ENCODE measurements at regions not wholly inside any gene's neighbourhood (a gene's known extent, or its start where the extent isn't known, plus 50 kb on each side); places are given as distances from the start of the nearest gene placed in this dataset.

DNA sequence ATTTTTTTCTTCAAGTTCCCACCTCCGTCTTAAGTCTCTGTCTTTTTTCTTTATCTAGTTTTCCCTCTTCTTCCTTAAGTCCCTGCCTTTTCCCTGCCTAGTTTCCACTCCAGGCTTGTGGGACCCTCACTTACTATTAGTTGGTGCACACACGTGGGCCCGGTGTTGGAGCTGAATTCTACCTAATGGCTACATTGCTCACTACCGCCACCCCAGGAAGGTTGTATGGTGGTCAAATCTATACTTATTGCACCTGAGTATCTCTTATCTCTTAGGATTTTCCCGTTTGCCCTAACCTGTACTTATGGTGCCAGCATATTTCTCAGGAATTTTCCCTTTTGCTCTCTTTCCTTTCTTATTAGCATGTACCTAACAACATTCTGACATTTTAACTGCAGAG lies 692.8 kb downstream of the EPM2A start:
- TF ChIP-seq, protein P1, sequence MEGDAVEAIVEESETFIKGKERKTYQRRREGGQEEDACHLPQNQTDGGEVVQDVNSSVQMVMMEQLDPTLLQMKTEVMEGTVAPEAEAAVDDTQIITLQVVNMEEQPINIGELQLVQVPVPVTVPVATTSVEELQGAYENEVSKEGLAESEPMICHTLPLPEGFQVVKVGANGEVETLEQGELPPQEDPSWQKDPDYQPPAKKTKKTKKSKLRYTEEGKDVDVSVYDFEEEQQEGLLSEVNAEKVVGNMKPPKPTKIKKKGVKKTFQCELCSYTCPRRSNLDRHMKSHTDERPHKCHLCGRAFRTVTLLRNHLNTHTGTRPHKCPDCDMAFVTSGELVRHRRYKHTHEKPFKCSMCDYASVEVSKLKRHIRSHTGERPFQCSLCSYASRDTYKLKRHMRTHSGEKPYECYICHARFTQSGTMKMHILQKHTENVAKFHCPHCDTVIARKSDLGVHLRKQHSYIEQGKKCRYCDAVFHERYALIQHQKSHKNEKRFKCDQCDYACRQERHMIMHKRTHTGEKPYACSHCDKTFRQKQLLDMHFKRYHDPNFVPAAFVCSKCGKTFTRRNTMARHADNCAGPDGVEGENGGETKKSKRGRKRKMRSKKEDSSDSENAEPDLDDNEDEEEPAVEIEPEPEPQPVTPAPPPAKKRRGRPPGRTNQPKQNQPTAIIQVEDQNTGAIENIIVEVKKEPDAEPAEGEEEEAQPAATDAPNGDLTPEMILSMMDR (IDR thresholded peaks at IDR 0.05; ENCODE audit: low read depth, low read length): no peak
- no peak for DNase-seq (ENCODE audit: extremely low read depth, low read depth)

DNA sequence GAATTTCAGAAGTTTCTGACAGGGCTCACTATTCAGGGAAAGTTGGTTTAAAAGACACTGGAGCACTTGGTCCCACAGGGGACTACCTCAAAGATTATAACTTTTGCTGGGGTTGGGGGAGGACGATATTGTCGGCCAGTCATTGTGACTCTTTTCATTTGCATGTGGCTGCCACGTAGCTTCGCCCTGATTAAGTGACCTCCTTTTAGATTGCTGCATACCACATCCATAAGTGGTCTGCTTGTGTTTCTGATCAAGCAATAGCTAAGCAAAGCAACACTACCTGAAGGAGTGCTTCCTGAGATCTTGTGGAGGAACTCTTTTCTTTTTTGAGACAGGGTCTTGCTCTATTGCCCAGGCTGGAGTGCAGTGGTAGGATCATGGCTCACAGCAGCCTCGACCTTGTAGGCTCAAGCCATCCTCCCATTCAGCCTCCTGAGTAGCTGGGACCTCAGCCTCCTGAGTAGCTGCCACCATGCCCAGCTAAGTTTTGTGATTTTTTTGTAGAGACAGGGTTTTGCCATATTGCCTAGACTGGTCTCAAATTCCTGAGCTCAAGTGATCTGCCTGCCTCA lies 691.3 kb downstream of the EPM2A start:
- TF ChIP-seq, protein P1 (IDR thresholded peaks at IDR 0.05; ENCODE audit: low read depth, low read length): no peak
- no peak for DNase-seq (ENCODE audit: extremely low read depth, low read depth)

DNA sequence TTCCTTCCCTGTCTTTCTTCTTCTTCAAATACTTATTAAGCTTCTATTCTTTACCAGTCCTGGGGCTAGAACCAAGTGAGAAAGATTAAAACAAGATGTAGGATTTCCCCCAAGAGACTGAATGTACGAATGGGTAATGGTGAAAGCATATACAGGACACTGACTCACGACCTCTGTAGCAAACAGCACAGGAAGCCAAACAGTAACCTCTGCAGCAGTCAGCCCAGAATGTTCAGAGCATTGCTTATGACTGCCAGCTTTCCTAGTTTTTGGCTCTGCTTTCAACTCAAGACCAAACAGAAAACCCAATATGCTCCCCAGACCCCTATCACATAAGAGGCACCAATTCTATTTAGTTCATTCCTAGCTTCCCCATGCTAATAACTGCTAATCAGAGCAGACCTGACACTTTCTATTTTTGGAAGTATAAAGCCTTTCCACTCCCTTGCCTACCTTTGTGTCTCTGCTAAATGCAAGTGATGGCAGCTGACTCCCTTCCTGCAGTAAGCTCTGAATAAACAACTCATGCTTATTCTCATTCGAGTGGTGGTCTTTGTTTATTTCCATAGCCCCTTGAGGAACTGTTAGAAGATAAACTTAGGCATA lies 690.6 kb downstream of the EPM2A start:
- TF ChIP-seq, protein P1 (IDR thresholded peaks at IDR 0.05; ENCODE audit: low read depth, low read length): no peak
- DNase-seq (ENCODE audit: extremely low read depth, low read depth): peak; percentile 56

DNA sequence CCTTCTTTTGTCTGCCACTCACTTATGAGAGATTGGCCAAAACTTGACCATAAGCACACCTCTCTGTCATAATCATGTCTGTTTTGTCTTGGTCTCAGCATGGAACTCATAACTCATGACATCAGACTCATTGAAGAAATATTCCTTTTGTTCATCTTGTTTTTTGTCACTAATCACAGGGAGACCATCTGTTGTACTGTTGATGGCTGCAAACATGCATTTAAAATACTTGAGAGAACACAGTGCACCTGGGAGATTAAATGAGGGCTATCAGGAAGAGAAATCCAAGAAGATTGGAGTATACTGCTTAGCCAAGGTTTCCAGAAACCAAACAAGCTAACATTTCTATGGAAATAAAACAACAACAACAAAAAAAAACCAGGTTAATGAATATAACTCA lies 689.7 kb downstream of the EPM2A start:
- DNase-seq (ENCODE audit: extremely low read depth, low read depth): no peak
- TF ChIP-seq, protein P1 (IDR thresholded peaks at IDR 0.05; ENCODE audit: low read depth, low read length): no peak

DNA sequence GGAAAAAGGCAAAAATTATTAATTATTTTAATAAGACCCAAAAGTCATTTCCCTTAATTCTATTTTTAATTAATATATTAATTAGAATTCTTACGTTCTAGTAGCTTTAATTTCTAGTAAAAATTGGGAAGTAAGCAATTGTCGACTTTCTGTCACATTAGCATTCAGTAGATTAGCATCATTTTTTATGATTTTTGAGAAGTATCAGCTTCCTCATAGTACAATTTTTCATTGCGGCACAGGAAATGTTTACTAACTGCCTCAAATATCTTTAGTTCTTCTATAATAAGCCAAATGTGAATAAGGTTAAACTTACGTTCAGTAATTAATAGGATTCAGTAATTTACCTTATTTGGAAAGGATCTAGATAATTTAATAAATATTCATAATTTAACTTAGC lies 687.4 kb downstream of the EPM2A start:
- DNase-seq (ENCODE audit: extremely low read depth, low read depth): no peak
- TF ChIP-seq, protein P1 (IDR thresholded peaks at IDR 0.05; ENCODE audit: low read depth, low read length): no peak

DNA sequence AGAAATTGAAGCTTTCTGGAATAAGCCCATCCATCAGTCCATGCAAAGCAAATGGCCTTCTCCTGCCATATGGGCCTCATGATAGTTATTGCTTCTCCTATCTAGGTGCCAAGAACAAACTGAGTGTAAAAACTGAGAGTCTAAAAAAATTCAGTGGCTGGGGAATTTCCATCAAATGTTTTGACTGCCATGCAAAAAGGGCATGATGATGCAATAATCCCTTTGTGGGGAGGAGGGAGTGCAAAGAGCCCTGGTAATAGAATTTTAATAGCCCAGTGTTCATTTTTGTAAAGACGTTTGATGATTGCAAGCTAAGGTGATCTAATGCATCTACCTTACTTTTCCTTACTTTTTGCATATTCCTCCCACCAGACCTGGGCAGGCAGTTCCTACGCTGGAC lies 683.7 kb downstream of the EPM2A start:
- TF ChIP-seq, protein P1 (IDR thresholded peaks at IDR 0.05; ENCODE audit: low read depth, low read length): no peak

DNA sequence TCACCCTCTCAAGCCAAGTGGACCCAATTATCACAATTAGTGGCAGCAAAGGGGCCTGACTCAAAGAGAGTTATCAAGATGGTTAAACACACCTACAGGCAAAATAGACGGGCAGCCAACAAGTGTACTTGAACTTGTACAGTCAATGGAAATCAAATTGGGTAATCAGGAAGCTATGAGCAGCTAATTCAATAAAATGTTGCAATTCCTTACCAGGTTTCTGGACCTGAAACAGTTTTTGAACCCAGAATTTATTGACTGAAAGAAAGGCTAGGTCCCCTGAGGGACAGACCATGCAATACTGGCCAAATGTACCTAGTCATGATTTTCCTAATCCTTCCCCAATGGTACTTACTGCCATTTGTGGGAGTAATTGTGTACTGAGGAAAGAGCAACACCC lies 679.8 kb downstream of the EPM2A start:
- TF ChIP-seq, protein P1 (IDR thresholded peaks at IDR 0.05; ENCODE audit: low read depth, low read length): no peak
- DNase-seq (ENCODE audit: extremely low read depth, low read depth): no peak

More for the DNA sequence above, 683.7 kb downstream of the EPM2A start:
- no peak for DNase-seq (ENCODE audit: extremely low read depth, low read depth)

All from AG09319 (cell line).